Stimulated activated CD8-positive, alpha-beta memory T cell treated with anti-CD3 and anti-CD28 coated beads, Interleukin-7, amount 100 ng/mL, for 48 hours (primary cell): ENCODE measurements at regions not wholly inside any gene's neighbourhood (a gene's known extent, or its start where the extent isn't known, plus 50 kb on each side); places are given as distances from the start of the nearest gene placed in this dataset.
"Not testable (repeated sequence)": the region's sequence is repeated elsewhere in the genome, so short reads cannot be mapped to it uniquely, and the experiment has no call there.

ENCODE experiments used
- DNase-seq, 2 donors: peaks; one replicate each; pipeline ENCODE4 v3.0.0-alpha.2; 2020; ENCODE audit warnings: low read depth in 1 of 2; ENCODE audit errors: extremely low read depth in 1 of 2

DNA sequence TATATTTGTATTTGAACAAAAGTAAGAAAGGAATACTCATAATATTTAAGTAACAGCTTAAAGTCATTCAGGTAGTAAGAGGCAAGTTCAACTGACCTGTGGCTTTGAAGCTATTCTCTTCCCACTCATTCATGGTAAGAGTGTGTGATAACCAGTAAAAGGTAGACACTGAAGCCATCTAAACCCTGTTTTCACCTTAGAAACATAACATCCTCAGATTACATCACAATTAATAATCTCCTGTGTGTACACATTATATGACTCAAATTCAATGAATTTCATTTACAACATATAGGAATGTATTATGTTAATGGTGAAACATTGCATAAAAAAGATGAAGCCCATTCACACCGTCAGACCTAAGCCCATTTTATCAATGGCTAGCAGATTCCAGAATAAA, 364.8 kb upstream of the SNX7 start:
- no peak for DNase-seq

GRCh38 chr1:98294127-98294526, 367.4 kb upstream of the SNX7 start:
- DNase-seq = no peak

GRCh38 chr1:98292994-98293393, 368.5 kb upstream of the SNX7 start:
- DNase-seq = no peak

GRCh38 chr1:98289311-98289710, 368.5 kb upstream of the DPYD start:
- no peak for DNase-seq

GRCh38 chr1:98288494-98288893, 367.7 kb upstream of the DPYD start:
- no peak for DNase-seq

DNA sequence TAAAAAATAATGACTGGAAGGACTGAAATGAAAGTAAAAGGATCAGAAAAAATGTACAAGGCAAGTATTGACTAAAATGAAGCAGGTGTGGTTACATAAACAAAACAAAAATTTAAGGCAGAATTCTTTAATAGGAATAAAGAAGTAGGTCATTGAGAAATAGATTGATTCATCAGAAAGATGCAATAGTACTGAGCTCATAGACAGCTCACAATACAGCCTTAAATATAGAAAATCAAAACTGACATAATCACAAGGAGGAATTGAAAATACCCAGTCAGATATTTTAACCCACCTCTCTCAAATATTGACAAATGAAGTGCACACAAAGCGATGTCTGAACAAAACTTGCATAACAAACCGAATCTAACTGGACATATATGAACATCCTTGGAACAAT, 366.8 kb upstream of the DPYD start:
- no peak for DNase-seq

- DNase-seq = no peak
Observed at GRCh38 chr1:98286656-98287055, 365.8 kb upstream of the DPYD start.

GRCh38 chr1:98285286-98285685, 364.5 kb upstream of the DPYD start:
- DNase-seq = not testable (repeated sequence)

GRCh38 chr1:98280049-98280448, 359.2 kb upstream of the DPYD start:
- no peak for DNase-seq

DNA sequence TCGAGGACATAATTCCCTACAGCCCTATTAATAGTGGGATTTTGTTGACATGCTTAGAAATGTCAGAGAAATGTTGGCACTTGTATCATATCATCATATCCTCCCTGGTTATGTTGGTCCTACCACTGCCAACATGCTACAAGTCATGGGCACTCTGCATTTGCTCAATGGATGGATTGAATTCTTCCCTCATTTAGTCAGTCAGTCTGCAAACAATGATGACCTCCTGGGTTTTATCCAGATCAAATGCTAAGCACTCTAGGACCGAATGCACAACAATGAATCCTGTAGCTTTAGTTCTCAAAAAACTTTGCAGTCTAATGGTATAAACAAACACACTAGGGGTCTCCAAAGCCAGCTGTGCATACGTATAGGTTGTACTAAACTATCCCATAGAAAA, 357.2 kb upstream of the DPYD start:
- DNase-seq = no peak

GRCh38 chr1:98277118-98277517, 356.3 kb upstream of the DPYD start:
- no peak for DNase-seq

DNA sequence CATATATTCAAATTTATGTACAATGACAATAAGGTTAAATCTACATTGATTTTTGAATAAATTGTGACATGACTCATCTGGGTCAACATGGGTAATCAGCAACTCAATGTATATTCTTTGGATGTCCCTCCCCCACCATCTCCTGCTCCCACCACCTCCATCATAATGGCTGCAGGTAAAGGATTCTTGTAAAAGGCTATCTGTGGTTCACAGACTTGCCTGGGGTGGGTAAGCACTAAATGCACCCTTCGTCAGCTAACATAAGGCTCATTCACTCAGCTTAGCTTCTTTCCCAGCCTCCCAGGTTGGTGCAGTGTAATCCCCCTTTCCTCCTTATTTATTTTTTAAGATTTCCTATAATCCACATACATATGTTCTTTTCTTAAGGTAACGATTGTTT, 355.7 kb upstream of the DPYD start:
- no peak for DNase-seq

GRCh38 chr1:98268316-98268715, 347.5 kb upstream of the DPYD start:
- DNase-seq = no peak

- DNase-seq = no peak
Observed at GRCh38 chr1:98267423-98267822, 346.6 kb upstream of the DPYD start.

DNA sequence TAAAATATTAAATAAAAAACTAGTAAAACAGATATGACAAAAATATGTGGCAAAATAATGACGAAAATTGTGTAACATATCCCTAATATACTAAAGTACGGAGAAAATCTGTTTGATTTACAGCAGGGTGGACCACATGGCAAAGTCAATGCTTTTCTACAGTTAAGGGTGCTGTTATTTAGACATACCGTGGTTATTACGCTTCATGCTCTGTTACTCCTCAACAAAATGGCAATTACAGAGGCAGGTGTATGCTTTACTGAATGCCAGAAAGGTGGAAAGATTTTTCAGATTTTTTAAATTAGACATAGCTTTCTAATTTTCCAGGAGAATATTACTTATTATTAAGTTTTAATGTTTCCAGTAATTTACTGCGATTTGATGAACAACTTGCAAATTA, 343.9 kb upstream of the DPYD start:
- no peak for DNase-seq

GRCh38 chr1:98260839-98261238, 340.0 kb upstream of the DPYD start:
- DNase-seq = no peak

- no peak for DNase-seq
Observed at GRCh38 chr1:98260412-98260811, 339.6 kb upstream of the DPYD start.

- no peak for DNase-seq
Observed at GRCh38 chr1:98256700-98257099, 335.9 kb upstream of the DPYD start.

GRCh38 chr1:98253145-98253544, 332.3 kb upstream of the DPYD start:
- DNase-seq = no peak

DNA sequence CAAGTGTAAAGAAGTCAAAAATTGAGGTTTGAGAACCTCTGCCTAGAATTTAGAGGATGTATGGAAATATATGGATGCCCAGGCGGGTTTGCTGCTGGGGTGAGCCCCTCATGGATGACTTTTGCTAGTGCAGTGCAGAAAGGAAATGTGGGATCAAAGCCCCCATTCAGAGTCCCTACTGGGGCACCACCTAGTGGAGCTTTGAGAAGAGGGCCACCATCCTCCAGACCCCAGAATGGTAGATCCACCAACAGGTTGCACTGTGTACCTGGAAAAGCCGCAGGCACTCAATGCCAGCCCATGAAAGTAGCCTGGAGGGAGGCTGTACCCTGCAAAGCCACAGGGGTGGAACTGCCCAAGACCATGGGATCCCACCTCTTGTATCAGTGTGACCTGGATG, 330.7 kb upstream of the DPYD start:
- no peak for DNase-seq

DNA sequence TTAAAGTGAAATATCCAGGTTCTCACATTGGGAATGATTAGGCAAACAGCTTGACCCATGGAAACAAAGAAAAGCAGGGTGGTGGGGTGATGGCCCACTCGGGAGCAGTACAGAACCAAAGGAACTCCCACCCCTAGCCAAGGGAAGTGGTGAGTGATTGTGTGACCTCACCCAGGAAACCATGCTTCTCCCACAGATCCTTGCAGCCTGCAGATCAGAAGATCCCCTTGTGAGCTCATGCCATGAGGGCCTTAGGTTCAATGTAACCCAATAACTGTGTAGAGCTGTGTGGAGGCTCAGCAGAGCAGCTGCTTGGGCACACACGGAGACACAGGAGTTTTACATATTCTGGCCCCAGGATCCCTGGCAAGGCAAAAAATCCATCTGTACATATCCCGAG, 311.8 kb upstream of the DPYD start:
- no peak for DNase-seq

GRCh38 chr1:98222706-98223105, 301.9 kb upstream of the DPYD start:
- DNase-seq = no peak

DNA sequence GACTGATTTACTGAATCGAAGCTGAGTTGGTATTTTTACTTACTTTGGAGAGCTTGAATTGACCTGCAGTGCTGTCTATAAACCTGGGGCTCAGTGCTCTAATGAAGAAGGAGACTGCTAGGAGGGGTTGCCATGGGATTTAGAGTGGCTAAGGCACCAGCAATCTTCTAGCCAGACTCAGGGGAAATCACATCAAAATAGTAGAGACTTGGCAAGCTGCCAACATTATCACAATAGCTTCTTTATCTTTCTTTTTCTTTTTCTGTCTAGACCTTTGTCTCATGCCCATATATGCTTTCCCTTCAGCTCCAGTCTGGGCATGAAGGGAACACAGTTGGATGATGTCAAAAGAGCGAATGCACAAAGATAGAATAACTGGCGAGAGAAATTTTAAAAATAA, 301.1 kb upstream of the DPYD start:
- no peak for DNase-seq

DNA sequence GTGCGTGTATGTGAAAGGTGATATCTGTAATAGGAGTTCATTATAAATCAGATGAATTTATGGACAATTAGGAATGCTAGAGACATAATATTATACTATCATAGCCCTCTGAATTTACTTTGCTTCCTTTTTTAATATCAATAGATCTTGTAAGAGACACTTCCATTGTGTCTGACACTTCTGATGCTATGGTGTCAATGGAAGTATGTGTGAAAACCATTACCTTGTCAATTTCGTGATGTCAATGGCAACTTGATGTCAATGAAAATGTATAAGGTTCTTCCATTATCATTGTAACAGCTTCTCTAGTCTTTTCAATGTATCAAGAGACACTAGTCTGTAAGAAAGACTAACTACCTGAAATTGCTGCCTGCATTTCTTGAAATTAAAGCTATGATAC, 296.8 kb upstream of the DPYD start:
- no peak for DNase-seq
